NT2/D1 (cell line): ENCODE measurements at regions not wholly inside any gene's neighbourhood (a gene's known extent, or its start where the extent isn't known, plus 50 kb on each side); places are given as distances from the start of the nearest gene placed in this dataset.

Source experiments
- DNase-seq: peaks from one replicate; pipeline ENCODE4 v3.0.0-alpha.2; 2011; ENCODE audit warnings: low read depth, low spot score
- H3K27me3 ChIP-seq: 2 replicates; pipeline ENCODE4 v1.6.0; 2011; ENCODE audit warnings: mild to moderate bottlenecking; ENCODE audit not compliant: insufficient read length, insufficient read depth
- H3K36me3 ChIP-seq: 2 replicates; pipeline ENCODE4 v1.6.1; 2011; ENCODE audit warnings: mild to moderate bottlenecking, low read length, mixed read lengths; ENCODE audit not compliant: insufficient read depth, insufficient read length
- H3K4me1 ChIP-seq: 2 replicates; pipeline ENCODE4 v1.5.1; 2011; ENCODE audit not compliant: insufficient read depth, insufficient read length
- H3K4me3 ChIP-seq: 2 replicates; pipeline ENCODE4 v1.5.1; 2011; ENCODE audit warnings: low read depth; ENCODE audit not compliant: insufficient read length
- H3K9ac ChIP-seq: 2 replicates; pipeline ENCODE4 v1.6.0; 2011; ENCODE audit warnings: low read depth; ENCODE audit not compliant: insufficient read length
- H3K9me3 ChIP-seq: 2 replicates; pipeline ENCODE4 v1.5.1; 2011; ENCODE audit warnings: mild to moderate bottlenecking, low read length; ENCODE audit not compliant: insufficient read depth
- SUZ12 ChIP-seq: IDR thresholded peaks from 2 replicates; pipeline ENCODE4 v1.6.1; 2011; ENCODE audit not compliant: insufficient read length, insufficient read depth; ENCODE audit errors: extremely low read depth
- YY1 ChIP-seq: IDR thresholded peaks from 2 replicates; pipeline ENCODE4 v1.6.1; 2011; ENCODE audit not compliant: insufficient read length, insufficient read depth
- ZNF274 ChIP-seq: IDR thresholded peaks from 2 replicates; pipeline ENCODE4 v1.6.1; 2011; ENCODE audit warnings: mild to moderate bottlenecking, low read depth, low read length

DNA sequence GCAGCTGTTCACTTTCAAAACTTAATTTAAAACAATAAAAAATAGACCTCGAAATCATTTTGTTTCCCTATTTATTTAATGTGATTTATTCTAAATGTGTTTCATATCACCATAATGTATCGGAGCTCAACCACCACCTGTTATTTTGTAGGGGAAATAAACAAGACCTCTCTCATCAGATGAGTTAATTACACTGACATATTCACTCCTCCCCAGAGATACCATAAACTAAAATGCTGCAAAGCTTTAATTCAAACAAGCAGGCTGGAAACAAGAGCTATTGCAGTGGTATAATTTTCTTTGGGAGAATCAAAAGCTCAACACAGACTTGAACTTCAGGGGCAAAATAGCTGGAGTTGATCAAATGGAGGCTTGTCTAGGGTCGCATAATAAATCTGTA lies 303.5 kb upstream of the TSHZ2 start:
- TF ChIP-seq ZNF274 = no peak
- no peak for TF ChIP-seq YY1
- TF ChIP-seq SUZ12 = no peak
- Histone ChIP-seq H3K4me1 (no peaks in the 10 kb centered on the region), H3K9ac (no peak overlapping the region)

DNA sequence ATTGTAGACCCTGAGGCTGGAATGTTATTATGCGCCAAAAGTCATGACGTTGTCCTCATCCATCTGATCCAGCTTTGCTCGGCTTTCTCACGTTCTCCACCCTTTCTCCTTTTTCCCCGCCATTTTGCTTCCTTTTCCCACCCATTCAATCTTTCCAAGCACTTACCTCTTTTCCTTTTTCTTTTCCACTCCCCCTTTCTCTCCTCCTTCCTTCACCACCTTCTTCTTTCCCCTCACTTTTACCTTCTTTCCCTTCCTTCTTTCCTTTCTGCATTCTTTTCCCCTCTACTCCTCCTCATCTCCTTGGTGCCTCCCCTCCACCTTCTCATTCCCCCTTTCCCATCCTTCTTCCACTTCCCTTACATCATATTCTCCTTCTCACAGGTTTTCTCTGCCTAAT lies 304.8 kb upstream of the TSHZ2 start:
- DNase-seq = no peak
- Histone ChIP-seq H3K9me3 (no peaks in the 10 kb centered on the region), H3K36me3 (no peaks in the 10 kb centered on the region), H3K9ac (no peak overlapping the region), H3K27me3 (no peaks in the 10 kb centered on the region), H3K4me1 (no peaks in the 10 kb centered on the region), H3K4me3 (no peak overlapping the region)
- no peak for TF ChIP-seq ZNF274
- TF ChIP-seq YY1 = no peak
- TF ChIP-seq SUZ12 = no peak

More for the DNA sequence above, 303.5 kb upstream of the TSHZ2 start:
- no peaks in the 10 kb centered on the region for H3K36me3 ChIP-seq
- no peak overlapping the region for H3K4me3 ChIP-seq
- H3K9me3 ChIP-seq = no peaks in the 10 kb centered on the region
- H3K27me3 ChIP-seq = no peaks in the 10 kb centered on the region
- no peak for DNase-seq

DNA sequence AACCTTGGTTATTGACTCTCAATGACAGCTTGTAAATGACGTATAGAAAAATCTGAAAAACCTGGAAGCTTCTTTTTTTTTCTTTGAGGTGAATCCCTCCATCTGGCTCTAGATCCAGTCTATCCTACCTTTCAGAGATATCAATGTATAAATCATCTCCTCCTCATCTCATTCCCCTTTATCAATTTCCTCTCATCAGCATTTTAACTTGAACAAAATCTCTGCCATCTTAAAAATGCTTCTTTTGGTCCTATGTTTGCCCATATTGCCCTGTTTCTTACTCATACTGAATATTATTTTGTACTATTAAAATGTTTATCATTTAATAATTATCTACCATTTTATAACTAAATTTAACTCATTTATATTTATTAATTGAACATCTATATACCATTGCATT lies 306.7 kb upstream of the TSHZ2 start:
- Histone ChIP-seq H3K36me3 (no peaks in the 10 kb centered on the region), H3K4me3 (no peak overlapping the region), H3K9ac (no peak overlapping the region), H3K27me3 (no peaks in the 10 kb centered on the region), H3K4me1 (no peaks in the 10 kb centered on the region), H3K9me3 (no peaks in the 10 kb centered on the region)
- DNase-seq = no peak
- TF ChIP-seq YY1 = no peak
- TF ChIP-seq SUZ12 = no peak
- no peak for TF ChIP-seq ZNF274

DNA sequence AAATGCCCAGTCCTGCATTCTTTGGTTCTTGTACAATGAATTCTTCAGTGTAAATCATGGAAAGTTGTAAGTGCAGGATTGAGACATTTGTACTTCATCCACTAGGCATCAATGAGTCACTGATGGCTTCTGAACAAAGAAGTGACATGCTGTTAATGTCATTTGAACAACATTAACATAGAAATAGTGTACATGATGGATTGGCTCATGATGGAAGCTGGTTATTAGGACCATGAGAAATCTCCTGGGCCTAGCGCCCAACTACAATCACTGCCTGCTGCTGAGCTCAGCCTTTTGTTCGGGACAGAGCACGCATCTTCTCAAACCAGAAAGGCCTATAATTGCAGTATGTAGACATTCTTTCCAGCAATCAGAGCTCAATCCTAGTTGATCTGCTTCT lies 316.8 kb upstream of the TSHZ2 start:
- Histone ChIP-seq H3K36me3 (no peaks in the 10 kb centered on the region), H3K4me1 (no peaks in the 10 kb centered on the region), H3K27me3 (no peaks in the 10 kb centered on the region), H3K4me3 (no peak overlapping the region), H3K9ac (no peak overlapping the region), H3K9me3 (no peaks in the 10 kb centered on the region)
- TF ChIP-seq ZNF274 = no peak
- no peak for TF ChIP-seq SUZ12
- no peak for DNase-seq

DNA sequence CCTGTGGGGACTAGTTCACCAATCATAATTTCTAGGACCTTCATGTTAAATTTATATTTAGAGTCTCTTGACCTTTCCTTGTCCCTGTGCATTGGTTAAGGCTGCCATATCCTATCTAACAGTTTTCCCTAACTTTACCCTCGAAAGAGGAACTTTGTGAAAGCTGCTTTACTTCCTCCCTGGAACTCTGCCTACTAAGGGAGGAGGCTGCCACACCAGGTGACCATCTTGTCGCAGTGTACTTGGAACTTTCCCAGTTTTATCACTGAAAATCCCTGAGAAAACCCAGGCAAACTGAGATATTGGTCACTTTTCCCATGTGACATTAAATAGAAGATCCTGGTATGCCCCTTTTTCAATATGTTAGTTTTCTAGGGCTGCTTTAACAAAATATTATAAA lies 317.6 kb upstream of the TSHZ2 start:
- DNase-seq = no peak
- TF ChIP-seq ZNF274 (no peak), YY1 (no peak), SUZ12 (no peak)

DNA sequence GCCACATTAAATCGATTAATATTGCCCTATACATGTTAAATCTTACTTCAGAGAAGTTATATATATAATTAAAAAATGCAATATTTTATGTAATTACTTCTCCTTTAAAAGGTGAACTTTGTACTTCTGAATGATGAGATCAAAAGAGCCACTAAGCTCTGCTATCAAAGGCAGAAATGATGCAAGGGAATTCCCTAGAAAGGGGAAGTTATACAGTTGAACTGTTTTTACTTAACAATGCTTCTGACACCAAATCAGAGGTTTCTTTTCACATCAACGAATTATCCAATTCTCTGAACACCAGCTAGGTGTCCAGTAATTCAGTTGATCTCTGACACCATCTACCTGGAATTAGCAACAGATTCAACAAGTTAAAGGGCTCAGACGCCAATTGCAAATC lies 319.9 kb upstream of the TSHZ2 start:
- Histone ChIP-seq H3K36me3 (no peaks in the 10 kb centered on the region), H3K9ac (no peak overlapping the region), H3K9me3 (no peaks in the 10 kb centered on the region), H3K4me3 (no peak overlapping the region), H3K4me1 (no peaks in the 10 kb centered on the region), H3K27me3 (no peaks in the 10 kb centered on the region)
- TF ChIP-seq YY1 = no peak
- TF ChIP-seq ZNF274 = no peak
- TF ChIP-seq SUZ12 = no peak
- DNase-seq = no peak

More for the DNA sequence above, 317.6 kb upstream of the TSHZ2 start:
- H3K36me3 ChIP-seq = no peaks in the 10 kb centered on the region
- no peaks in the 10 kb centered on the region for H3K4me1 ChIP-seq
- no peak overlapping the region for H3K9ac ChIP-seq
- H3K27me3 ChIP-seq = no peaks in the 10 kb centered on the region
- no peaks in the 10 kb centered on the region for H3K9me3 ChIP-seq
- no peak overlapping the region for H3K4me3 ChIP-seq

DNA sequence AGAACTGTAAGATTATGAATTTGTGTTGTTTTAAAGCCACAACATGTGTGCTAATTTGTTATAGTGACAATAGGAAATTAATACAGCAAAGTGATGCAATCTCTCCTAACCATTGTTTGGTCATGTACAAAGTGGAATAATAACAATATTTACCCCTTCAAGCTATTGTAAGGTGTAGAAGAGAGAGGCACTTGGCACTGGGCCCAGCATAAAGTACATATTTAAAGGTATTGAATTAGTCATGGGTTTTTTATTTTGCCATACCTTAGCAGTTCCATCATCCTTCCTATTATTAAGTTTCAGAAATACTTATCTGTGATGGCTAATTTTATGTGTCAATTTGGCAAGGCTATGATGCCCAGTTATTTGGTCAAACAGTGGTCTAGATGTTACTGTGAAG lies 322.4 kb upstream of the TSHZ2 start:
- Histone ChIP-seq H3K9me3 (no peaks in the 10 kb centered on the region), H3K4me1 (no peaks in the 10 kb centered on the region), H3K36me3 (no peaks in the 10 kb centered on the region), H3K9ac (no peak overlapping the region), H3K4me3 (no peak overlapping the region), H3K27me3 (no peaks in the 10 kb centered on the region)
- DNase-seq = no peak
- TF ChIP-seq YY1 (no peak), SUZ12 (no peak), ZNF274 (no peak)

DNA sequence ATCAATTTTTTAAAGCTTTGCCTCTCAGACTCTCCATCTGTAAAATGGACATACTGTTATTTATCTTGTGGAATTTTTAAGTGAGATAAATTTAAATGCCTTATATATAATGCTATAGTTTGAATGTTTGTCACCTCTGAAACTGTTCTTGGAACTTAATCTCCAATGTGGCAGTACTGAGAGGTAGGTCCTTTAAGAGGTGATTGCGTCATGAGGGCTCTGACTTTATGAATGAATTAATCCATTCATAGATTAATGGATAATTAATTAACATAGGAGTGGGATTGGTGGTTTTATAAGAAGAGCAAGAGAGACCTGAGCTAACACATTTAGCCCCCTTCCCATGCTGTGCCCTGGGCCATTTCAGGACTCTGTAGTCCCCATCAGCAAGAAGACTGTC lies 326.3 kb upstream of the TSHZ2 start:
- H3K27me3 ChIP-seq = no peaks in the 10 kb centered on the region
- H3K4me3 ChIP-seq = no peak overlapping the region
- H3K4me1 ChIP-seq = no peaks in the 10 kb centered on the region

More for the DNA sequence above, 326.3 kb upstream of the TSHZ2 start:
- no peak for DNase-seq
- TF ChIP-seq SUZ12 = no peak
- no peak for TF ChIP-seq YY1
- no peak for TF ChIP-seq ZNF274
- no peak overlapping the region for H3K9ac ChIP-seq
- no peaks in the 10 kb centered on the region for H3K36me3 ChIP-seq
- H3K9me3 ChIP-seq = no peaks in the 10 kb centered on the region
